ENCODE measurements at regions not wholly inside any gene's neighbourhood (a gene's known extent, or its start where the extent isn't known, plus 50 kb on each side); places are given as distances from the start of the nearest gene placed in this dataset.

DNA sequence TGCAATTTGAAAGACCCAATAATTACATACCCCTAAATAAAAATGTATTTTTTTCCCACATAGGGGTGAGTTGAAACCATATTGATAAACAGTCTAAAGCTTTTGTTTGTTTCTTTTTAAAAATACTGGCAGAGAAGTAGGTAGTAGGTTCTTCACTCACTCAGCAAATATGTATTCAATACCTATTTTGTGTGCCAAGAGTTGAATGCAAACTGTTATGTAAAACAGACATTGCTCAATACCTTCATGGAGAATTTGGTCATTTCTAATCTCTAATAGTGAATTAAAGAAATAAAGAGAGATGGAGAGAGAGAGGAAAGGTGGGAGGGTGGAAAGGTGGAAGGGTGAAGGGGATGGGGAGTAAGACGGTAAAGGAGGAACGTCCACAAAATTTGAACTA is 589.9 kb upstream of the GNPDA2 start:
- ATAC-seq = no peak
- Histone ChIP-seq H3K36me3 (no peaks in the 10 kb centered on the region), H3K27me3 (no peaks in the 10 kb centered on the region), H3K4me1 (no peaks in the 10 kb centered on the region), H3K4me3 (no peak overlapping the region), H3K9me3 (no peaks in the 10 kb centered on the region), H3K27ac (no peak overlapping the region)
- DNase-seq = no peak
- TF ChIP-seq, protein P1, sequence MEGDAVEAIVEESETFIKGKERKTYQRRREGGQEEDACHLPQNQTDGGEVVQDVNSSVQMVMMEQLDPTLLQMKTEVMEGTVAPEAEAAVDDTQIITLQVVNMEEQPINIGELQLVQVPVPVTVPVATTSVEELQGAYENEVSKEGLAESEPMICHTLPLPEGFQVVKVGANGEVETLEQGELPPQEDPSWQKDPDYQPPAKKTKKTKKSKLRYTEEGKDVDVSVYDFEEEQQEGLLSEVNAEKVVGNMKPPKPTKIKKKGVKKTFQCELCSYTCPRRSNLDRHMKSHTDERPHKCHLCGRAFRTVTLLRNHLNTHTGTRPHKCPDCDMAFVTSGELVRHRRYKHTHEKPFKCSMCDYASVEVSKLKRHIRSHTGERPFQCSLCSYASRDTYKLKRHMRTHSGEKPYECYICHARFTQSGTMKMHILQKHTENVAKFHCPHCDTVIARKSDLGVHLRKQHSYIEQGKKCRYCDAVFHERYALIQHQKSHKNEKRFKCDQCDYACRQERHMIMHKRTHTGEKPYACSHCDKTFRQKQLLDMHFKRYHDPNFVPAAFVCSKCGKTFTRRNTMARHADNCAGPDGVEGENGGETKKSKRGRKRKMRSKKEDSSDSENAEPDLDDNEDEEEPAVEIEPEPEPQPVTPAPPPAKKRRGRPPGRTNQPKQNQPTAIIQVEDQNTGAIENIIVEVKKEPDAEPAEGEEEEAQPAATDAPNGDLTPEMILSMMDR (IDR thresholded peaks at IDR 0.05) = no peak
- intact Hi-C loops (cut with DNase I) = no loop called here
- 45 to 72% methylated on average over 2 of the region's 2 CpGs for WGBS, 2 donors
- FAIRE-seq = no peak

DNA sequence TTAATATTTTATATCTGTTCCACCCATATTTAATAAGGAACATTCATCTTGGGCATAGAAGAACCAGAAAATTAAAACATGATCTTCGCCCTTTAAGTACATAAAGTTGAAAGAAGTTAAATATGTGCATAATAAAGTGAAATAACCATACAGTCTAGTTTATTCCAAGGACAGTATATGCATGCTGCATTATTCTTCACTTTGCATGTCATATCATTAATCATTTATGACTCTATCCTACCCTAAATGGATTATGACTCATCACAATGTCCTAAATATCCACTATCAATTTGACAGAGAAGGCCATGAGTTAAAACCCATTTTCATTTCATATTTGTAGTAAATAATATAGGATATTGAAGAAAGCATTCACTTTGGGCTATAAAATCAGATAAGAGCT is 576.5 kb upstream of the GNPDA2 start:
- no peak overlapping the region for H3K27ac ChIP-seq
- FAIRE-seq (no peak), DNase-seq (no peak), ATAC-seq (no peak)
- no peaks in the 10 kb centered on the region for H3K9me3 ChIP-seq
- no peaks in the 10 kb centered on the region for H3K4me1 ChIP-seq
- H3K27me3 ChIP-seq = no peaks in the 10 kb centered on the region
- WGBS, 2 donors = 55 to 63% methylated on average over 1 of the region's 1 CpG
- H3K4me3 ChIP-seq = no peak overlapping the region
- H3K36me3 ChIP-seq = no peaks in the 10 kb centered on the region
- intact Hi-C loops (cut with DNase I) = no loop called here
- TF ChIP-seq, protein P1 (IDR thresholded peaks at IDR 0.05) = no peak

DNA sequence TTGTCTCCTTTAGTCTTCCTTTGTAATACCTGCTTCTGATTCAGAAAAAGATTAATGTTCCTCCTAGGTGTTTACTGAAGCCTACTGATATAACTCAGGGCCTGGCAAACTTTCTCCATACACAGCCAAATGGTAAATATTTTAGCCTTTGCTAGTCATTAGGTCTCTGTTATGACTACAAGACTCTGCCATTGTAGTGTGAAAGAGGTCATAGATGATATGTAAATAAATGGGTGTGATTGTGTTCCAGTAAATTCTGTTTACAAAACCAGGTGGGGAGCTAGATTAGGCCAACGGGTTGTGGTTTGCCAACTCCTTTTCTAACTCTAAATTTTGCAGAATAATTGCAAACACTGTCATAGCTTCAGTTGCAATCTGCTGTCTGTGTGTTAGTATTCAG is 568.1 kb upstream of the GNPDA2 start:
- FAIRE-seq = no peak
- ATAC-seq = peak in 2 of 4 donors; percentile 47 to 68
- no peaks in the 10 kb centered on the region for H3K9me3 ChIP-seq
- no peak overlapping the region for H3K4me3 ChIP-seq
- H3K4me1 ChIP-seq = no peaks in the 10 kb centered on the region
- no peak overlapping the region for H3K27ac ChIP-seq
- intact Hi-C loops (cut with DNase I) = no loop called here
- TF ChIP-seq, protein P1 (IDR thresholded peaks at IDR 0.05) = no peak
- no peaks in the 10 kb centered on the region for H3K36me3 ChIP-seq
- WGBS, 2 donors = 3 to 7% methylated on average over 1 of the region's 1 CpG
- H3K27me3 ChIP-seq = no peaks in the 10 kb centered on the region
- DNase-seq = no peak

DNA sequence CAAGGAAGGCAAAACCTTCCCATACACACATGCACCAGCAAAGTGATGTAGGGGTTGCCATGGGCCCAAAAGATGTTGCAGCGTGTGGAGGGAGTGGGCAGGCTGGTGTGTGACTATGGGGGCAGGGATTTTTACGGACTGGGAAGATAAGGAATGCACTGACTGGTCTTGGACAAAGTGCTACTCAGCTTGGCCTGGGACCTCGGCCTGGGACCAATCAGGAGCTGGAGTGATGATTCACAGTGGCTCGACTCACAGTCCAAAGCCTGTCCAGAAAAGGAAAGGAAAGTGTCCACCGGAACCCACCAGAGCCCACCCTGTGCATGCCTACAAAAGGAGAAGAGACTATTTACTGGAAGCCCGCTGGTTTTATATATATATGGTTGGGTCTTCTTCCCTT is 567.0 kb upstream of the GNPDA2 start:
- no peaks in the 10 kb centered on the region for H3K36me3 ChIP-seq
- H3K9me3 ChIP-seq = no peaks in the 10 kb centered on the region
- ATAC-seq = no peak
- 60 to 68% methylated on average over 6 of the region's 6 CpGs for WGBS, 2 donors
- DNase-seq = peak in 1 of 6 donors; percentile 31
- H3K27ac ChIP-seq = no peak overlapping the region
- no peak overlapping the region for H3K4me3 ChIP-seq
- no peak for FAIRE-seq
- TF ChIP-seq, protein P1 (IDR thresholded peaks at IDR 0.05) = no peak
- no peaks in the 10 kb centered on the region for H3K4me1 ChIP-seq
- intact Hi-C loops (cut with DNase I) = no loop called here
- no peaks in the 10 kb centered on the region for H3K27me3 ChIP-seq

DNA sequence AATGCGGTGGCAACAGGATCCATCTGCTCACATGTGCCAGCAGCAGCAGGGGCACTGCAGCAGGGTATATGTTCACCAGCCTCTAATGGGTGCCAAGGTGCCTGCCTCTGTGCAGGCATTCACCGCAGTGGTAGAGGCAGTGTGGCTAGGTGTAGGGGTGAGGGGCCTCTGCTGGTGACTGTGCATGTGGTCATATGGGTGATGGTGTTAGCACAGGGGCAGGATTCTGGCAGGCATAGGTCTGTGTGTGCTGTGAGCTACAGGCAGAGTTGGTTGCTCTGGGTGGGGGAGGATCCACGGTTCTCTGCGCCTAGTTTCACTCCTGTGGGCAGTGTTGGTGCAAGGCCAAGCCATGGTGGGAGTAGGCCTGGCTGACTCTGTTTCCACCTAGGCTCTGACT is 566.5 kb upstream of the GNPDA2 start:
- Histone ChIP-seq H3K4me1 (no peaks in the 10 kb centered on the region), H3K27me3 (no peaks in the 10 kb centered on the region), H3K9me3 (no peaks in the 10 kb centered on the region), H3K27ac (no peak overlapping the region), H3K4me3 (no peak overlapping the region), H3K36me3 (no peaks in the 10 kb centered on the region)
- TF ChIP-seq, protein P1 (IDR thresholded peaks at IDR 0.05) = no peak
- DNase-seq = no peak
- intact Hi-C loops (cut with DNase I) = no loop called here
- 73 to 85% methylated on average over 4 of the region's 4 CpGs for WGBS, 2 donors
- ATAC-seq = no peak
- no peak for FAIRE-seq

Data from pancreas (tissue), 10 donors.